Thyroid gland (tissue), 4 donors: ENCODE measurements at regions not wholly inside any gene's neighbourhood (a gene's known extent, or its start where the extent isn't known, plus 50 kb on each side); places are given as distances from the start of the nearest gene placed in this dataset.

Source experiments
- CTCF ChIP-seq, 6 experiments: fragments of 200-600 bp in 3 of 6; fragments of 450-650 bp in 3 of 6; sonication (generic) in 3 of 6; IDR thresholded peaks; one replicate each; pipeline ENCODE4 v1.5.1; 2016 to 2019; ENCODE audit warnings: antibody characterized with exemption in 6 of 6, mild to moderate bottlenecking in 2 of 6, inconsistent platforms in 1 of 6, moderate library complexity in 1 of 6
- POLR2A ChIP-seq, 2 donors: fragments of 450-650 bp; IDR thresholded peaks; one replicate each; pipeline ENCODE4 v1.6.1; 2017; ENCODE audit warnings: antibody characterized with exemption in 2 of 2, mild to moderate bottlenecking in 2 of 2, moderate library complexity in 1 of 2

DNA sequence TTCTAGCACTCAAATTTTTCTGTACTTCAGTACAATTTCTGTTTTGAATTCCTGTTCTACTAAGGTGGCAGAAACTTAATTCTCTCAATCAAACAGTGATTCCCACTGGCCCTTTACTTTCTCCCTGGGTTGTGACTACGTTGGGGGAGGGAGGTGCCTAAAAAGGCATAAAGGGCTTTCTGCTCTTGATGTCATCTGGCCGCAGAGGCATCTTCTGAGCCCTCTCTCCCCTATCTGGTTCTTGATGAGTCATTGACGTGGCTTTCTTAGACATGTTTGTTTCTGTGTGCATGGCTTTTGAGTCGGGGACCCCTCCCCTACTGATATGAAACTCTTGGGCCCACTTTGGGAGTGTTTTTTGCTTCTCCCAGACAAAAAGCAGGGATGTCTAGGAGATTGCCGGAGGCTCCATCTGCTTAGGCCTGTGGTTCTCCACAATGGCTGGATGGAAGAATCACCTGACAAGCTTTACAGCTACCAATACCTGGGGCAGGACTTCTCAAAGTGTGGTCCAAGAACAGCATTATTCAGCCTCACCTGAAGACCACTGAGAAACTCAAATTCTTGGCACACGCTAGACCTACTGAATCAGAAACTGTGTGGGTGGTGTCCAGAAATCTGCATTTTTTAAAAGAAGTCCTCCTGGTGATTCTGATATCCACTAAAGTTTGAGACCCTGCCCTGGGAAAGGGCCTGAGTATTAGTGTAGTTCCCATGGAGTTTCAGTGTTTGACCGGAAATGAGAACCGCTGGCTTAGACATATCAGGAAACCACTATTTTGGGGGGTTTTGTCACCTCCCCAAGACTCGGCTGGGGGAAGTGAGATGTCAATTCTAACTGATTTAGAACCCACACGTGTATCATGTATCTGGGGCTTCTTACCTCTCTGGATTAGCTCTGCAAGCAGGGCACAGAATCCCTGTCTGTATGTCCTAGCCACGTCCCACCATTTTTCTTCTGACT, 395.7 kb upstream of the PDE3A start:
- TF ChIP-seq CTCF (IDR thresholded peaks at IDR 0.05) (no peak), POLR2A (IDR thresholded peaks at IDR 0.05) (no peak)
